Right lobe of liver (tissue), 4 donors: ENCODE measurements at regions not wholly inside any gene's neighbourhood (a gene's known extent, or its start where the extent isn't known, plus 50 kb on each side); places are given as distances from the start of the nearest gene placed in this dataset.

Source experiments
- CTCF ChIP-seq, 4 donors: fragments of 200-600 bp in 3 of 4; fragments of 450-650 bp in 1 of 4; IDR thresholded peaks; one replicate each; pipeline versions ENCODE4 v1.5.1 to v1.8.0; 2016 to 2022; ENCODE audit warnings: antibody characterized with exemption in 4 of 4, mild to moderate bottlenecking in 2 of 4
- POLR2A ChIP-seq: fragments of 450-650 bp; IDR thresholded peaks from one replicate; pipeline ENCODE4 v1.6.1; 2017; ENCODE audit warnings: antibody characterized with exemption, mild to moderate bottlenecking
- donor health status: DM: no; HTN: no; CAD: no.
- donor health status: DM: no; HTN: no; CAD: no.
- donor health status: DM: no; HTN: yes; CAD: no.

- TF ChIP-seq CTCF (IDR thresholded peaks at IDR 0.05) (no peak), POLR2A (no peak)
Observed at GRCh38 chr4:133968174-133968573, 233.4 kb downstream of the PABPC4L start.
